Endodermal cell (in vitro differentiated cells): ENCODE measurements at regions not wholly inside any gene's neighbourhood (a gene's known extent, or its start where the extent isn't known, plus 50 kb on each side); places are given as distances from the start of the nearest gene placed in this dataset.
"Not testable (repeated sequence)": the region's sequence is repeated elsewhere in the genome, so short reads cannot be mapped to it uniquely, and the experiment has no call there.

Experiments
- DNase-seq: peaks from one replicate; pipeline ENCODE4 v3.0.0-alpha.2; 2017
- H3K27ac ChIP-seq: 2 replicates; pipeline ENCODE4 v1.5.1; 2013; ENCODE audit warnings: mild to moderate bottlenecking, low read depth, low read length, moderate library complexity
- H3K27me3 ChIP-seq: 2 replicates; pipeline ENCODE4 v1.6.1; 2013; ENCODE audit warnings: mild to moderate bottlenecking, low read length, moderate library complexity; ENCODE audit not compliant: insufficient read depth, control insufficient read depth, poor library complexity, severe bottlenecking
- H3K36me3 ChIP-seq: 2 replicates; pipeline ENCODE4 v1.7.0; 2013; ENCODE audit warnings: mild to moderate bottlenecking, low read length, moderate library complexity; ENCODE audit not compliant: control insufficient read depth, insufficient read depth
- H3K4me1 ChIP-seq: one replicate; pipeline ENCODE4 v1.7.0; 2013; ENCODE audit warnings: low read length; ENCODE audit not compliant: control insufficient read depth, insufficient read depth
- H3K4me3 ChIP-seq: 2 replicates; pipeline ENCODE4 v1.5.1; 2013; ENCODE audit warnings: mild to moderate bottlenecking, low read length, moderate library complexity
- H3K9ac ChIP-seq: 2 replicates; pipeline ENCODE4 v1.6.1; 2013; ENCODE audit warnings: mild to moderate bottlenecking, low read length, moderate library complexity; ENCODE audit not compliant: poor library complexity, severe bottlenecking; ENCODE audit errors: extremely low read depth
- H3K9me3 ChIP-seq: 2 replicates; pipeline ENCODE4 v1.6.1; 2013; ENCODE audit warnings: mild to moderate bottlenecking, low read length, moderate library complexity; ENCODE audit not compliant: control insufficient read depth
- H3K27ac Mint-ChIP-seq: 2 replicates; pipeline ENCODE4 v1.8.0; 2020; ENCODE audit warnings: mixed read lengths
- H3K27me3 Mint-ChIP-seq: 2 replicates; pipeline ENCODE4 v1.8.0; 2021; ENCODE audit warnings: mild to moderate bottlenecking, mixed read lengths; ENCODE audit not compliant: insufficient read depth
- H3K36me3 Mint-ChIP-seq: 2 replicates; pipeline ENCODE4 v1.8.0; 2020; ENCODE audit warnings: low read depth, mixed read lengths
- H3K4me1 Mint-ChIP-seq: 2 replicates; pipeline ENCODE4 v1.8.0; 2020; ENCODE audit warnings: mixed read lengths
- H3K4me3 Mint-ChIP-seq: 2 replicates; pipeline ENCODE4 v1.8.0; 2020; ENCODE audit warnings: mild to moderate bottlenecking, moderate library complexity, mixed read lengths
- H3K9me3 Mint-ChIP-seq: 2 replicates; pipeline ENCODE4 v1.8.0; 2020; ENCODE audit warnings: mild to moderate bottlenecking, mixed read lengths
- CTCF ChIP-seq: fragments of 200-600 bp; sonication (generic); conservative IDR thresholded peaks from 2 replicates; pipeline ENCODE4 v1.5.0; 2021; ENCODE audit warnings: antibody characterized with exemption, mild to moderate bottlenecking
- WGBS, 2 experiments: methylation state at CpG; one replicate each; pipeline versions ENCODE4 v1.1.5 to v1.1.7; 2013; ENCODE audit warnings: missing lambda C conversion rate in 2 of 2, mixed read lengths in 1 of 2; ENCODE audit not compliant: insufficient coverage in 1 of 2, insufficient read length in 1 of 2; 5-methylcytosine and 5-hydroxymethylcytosine counted together

- Mint-ChIP-seq H3K27me3 (peaks cover 4% of the 10 kb centered on the region), H3K36me3 (no peaks in the 10 kb centered on the region), H3K9me3 (peaks cover 64% of the 10 kb centered on the region), H3K4me1 (no peaks in the 10 kb centered on the region), H3K4me3 (no peak overlapping the region), H3K27ac (no peak overlapping the region)
- DNase-seq, result no peak
- Histone ChIP-seq H3K27ac (no peak overlapping the region), H3K27me3 (no peaks in the 10 kb centered on the region), H3K36me3 (no peaks in the 10 kb centered on the region), H3K4me3 (no peak overlapping the region), H3K9ac (no peak overlapping the region), H3K9me3 (peaks cover 11% of the 10 kb centered on the region), H3K4me1 (no peaks in the 10 kb centered on the region)
- no peak for TF ChIP-seq CTCF
- WGBS, 2 experiments, result 98% methylated on average over 6 of the region's 6 CpGs; no CpG with 5 or more reads in 1 of the 2 experiments
These were observed 124.5 kb downstream of the EFNB1 start for GRCh38 chrX:68953331-68953730.

- not testable (repeated sequence) for H3K27ac ChIP-seq, H3K27ac Mint-ChIP-seq, H3K36me3 ChIP-seq, DNase-seq, H3K27me3 Mint-ChIP-seq, H3K4me1 ChIP-seq, H3K4me1 Mint-ChIP-seq, H3K27me3 ChIP-seq, H3K4me3 Mint-ChIP-seq, H3K36me3 Mint-ChIP-seq, H3K4me3 ChIP-seq, H3K9ac ChIP-seq
- H3K9me3 Mint-ChIP-seq, result peaks cover 69% of the 10 kb centered on the region
- peaks cover 11% of the 10 kb centered on the region for H3K9me3 ChIP-seq
- WGBS, 2 experiments, result 92 to 100% methylated on average over 1 to 31 of the region's 32 CpGs
These were observed 123.3 kb downstream of the EFNB1 start for GRCh38 chrX:68951942-68952619.

- 0% methylated on average over 1 of the region's 2 CpGs; no CpG with 5 or more reads in 1 of the 2 experiments for WGBS, 2 experiments
- no peak overlapping the region for H3K4me3 ChIP-seq
- H3K9ac ChIP-seq, result no peak overlapping the region
- H3K4me1 Mint-ChIP-seq, result no peaks in the 10 kb centered on the region
- peaks cover 4% of the 10 kb centered on the region for H3K27me3 Mint-ChIP-seq
- no peak overlapping the region for H3K27ac Mint-ChIP-seq
- no peak overlapping the region for H3K27ac ChIP-seq
- no peaks in the 10 kb centered on the region for H3K36me3 Mint-ChIP-seq
- H3K9me3 Mint-ChIP-seq, result peaks cover 72% of the 10 kb centered on the region
- no peaks in the 10 kb centered on the region for H3K27me3 ChIP-seq
- H3K4me1 ChIP-seq, result no peaks in the 10 kb centered on the region
- peaks cover 11% of the 10 kb centered on the region for H3K9me3 ChIP-seq
- no peak for TF ChIP-seq CTCF
- no peaks in the 10 kb centered on the region for H3K36me3 ChIP-seq
- no peak for DNase-seq
- H3K4me3 Mint-ChIP-seq, result no peak overlapping the region
These were observed 122.1 kb downstream of the EFNB1 start for GRCh38 chrX:68950937-68951336.
